ENCODE measurements at regions not wholly inside any gene's neighbourhood (a gene's known extent, or its start where the extent isn't known, plus 50 kb on each side); places are given as distances from the start of the nearest gene placed in this dataset.

DNA sequence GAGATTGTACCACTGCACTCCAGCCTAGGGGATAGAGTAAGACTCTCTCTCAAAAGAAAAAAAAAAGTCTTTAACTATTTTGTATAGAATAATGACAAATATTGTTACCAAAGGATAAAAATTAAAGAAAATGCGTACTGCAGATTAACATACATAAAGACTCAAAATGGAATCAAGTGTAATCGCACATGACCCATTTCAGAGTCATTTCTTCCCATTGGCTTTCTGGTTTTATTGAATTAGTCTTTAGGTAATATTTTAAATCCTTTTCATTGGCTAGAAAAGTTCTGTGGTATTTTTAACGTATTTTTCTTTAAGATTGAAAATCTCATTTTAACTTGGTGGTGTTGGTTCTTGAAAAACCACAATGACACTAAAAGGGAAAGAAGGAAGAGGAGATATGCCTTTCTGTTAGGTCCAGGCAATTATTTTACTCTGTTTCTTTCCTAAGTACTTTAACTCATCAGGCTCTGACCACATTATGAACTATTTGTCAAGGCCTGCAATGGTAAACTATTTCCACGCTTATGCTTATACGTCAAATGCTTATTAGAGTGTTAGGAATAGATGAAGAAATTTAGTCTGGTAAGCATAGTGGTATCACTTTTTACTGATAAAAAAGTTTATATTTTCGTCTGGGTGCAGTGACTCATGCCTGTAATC lies 52.3 kb downstream of the PLEKHG1 start:
- DNase-seq (ENCODE audit: low spot score): no peak

DNA sequence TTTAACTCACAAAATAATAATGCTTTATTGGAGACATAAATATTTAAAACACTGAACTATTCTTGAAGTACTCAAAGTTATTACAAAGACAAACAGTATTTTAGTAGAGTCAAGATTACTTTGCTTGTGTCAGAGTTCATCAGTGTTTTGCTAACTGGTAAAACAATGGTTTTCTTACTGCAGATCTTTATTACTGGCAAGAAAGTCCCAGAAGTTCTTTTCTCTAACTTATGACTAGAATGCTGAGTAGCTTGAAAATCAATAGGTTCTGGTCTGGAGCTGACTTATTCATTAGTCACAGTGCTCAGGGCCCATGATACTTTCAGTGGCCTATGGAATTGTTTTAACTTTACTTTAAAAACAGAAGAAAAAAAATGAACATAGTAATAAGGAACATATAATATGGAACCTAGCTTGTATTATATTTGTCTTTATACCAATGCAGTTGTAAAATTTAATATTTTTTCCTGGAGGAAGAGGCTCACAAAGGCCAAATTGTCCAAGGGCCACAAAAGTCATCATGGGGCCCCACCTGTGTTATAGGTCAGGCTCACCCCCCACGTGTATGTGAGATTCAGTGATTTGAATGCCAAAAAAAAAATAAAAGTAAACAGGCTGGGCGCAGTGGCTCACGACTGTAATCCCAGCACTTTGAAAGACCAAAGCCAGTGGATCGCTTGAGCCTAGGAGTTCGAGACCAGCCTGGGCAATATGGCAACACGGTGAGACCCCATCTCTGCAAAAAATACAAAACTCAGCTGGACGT lies 53.3 kb downstream of the PLEKHG1 start:
- DNase-seq (ENCODE audit: low spot score): peak; percentile 48

DNA sequence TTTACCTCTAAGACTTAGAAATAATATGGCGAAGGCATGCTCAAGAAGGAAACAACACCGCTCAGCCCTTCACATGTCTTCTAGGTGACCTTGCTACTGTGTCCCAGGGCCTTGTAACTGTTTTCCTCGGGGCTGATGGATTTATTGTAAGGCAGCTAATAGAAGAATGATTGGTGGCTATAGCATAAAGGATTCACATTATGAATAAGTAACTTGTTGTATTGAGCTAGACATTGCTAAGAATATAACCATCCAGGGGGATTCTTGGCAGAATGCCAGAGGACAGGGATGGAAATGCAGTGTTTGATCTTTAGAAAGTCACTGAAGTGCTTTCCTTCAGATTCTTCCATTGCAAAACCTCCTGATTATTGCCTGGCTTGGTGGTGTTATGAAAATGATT lies 54.9 kb downstream of the PLEKHG1 start:
- DNase-seq (ENCODE audit: low spot score): no peak

DNA sequence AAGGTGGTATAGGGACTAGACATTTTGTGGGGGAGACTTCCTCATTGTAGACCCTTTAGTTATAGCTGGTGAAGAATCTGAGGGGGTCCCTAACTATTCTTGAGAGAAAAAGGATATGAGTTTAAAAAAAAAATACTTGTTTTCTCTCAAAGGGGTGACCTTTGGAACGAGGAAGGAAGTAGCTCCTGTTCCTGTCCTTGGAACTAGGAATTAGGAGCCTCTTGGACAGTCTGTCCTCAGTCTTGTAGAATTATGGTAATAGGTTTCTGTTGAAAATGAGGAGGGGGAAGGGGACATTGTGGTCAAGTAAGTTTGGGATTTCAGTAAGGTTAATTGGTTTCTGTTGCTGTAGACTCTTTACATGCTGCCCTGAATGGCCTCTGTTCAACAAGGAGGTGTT lies 56.5 kb downstream of the PLEKHG1 start:
- no peak for DNase-seq (ENCODE audit: low spot score)

DNA sequence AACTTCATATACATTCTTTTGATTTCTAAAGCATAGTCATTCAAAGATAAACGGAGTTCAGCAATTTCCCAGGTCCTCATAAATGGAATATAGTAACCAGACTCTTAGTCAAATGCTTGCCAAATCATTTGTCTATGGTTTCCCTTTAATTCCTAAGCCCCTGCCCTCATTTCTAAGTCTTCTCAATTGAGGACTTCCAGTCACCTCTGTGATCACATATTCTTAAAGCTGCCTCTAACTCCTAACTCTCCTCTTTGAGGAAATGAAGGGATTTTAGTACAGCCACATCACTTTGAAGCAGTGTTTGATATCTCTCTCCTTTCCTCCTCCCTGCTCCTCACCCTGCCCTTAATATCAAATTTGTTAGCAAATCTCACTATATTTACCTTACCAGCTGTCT lies 58.7 kb downstream of the PLEKHG1 start:
- no peak for DNase-seq (ENCODE audit: low spot score)

GRCh38 chr6:150659046-150659763 lies 59.5 kb downstream of the PLEKHG1 start:
- DNase-seq (ENCODE audit: low spot score): no peak

GRCh38 chr6:150661216-150662007 lies 61.7 kb downstream of the PLEKHG1 start:
- DNase-seq (ENCODE audit: low spot score): no peak

DNA sequence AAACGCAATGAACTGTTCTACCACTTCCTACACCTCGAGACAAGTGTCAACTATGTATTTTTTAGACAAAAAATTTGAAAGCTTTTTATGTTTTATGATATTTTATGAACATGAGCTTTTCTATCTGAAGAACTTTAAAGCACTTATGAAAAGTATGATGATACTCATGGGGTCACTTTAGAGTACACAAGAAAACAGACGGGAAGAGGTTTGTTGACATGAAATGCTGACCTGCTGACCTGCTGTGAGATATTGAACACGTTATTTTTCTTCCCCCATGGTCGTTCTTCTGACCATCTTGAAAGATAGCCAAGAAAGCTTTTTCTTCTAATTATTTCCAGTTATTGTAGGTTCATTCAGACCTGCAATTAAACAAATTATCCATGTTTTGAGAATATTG lies 63.1 kb downstream of the PLEKHG1 start:
- DNase-seq (ENCODE audit: low spot score): no peak

DNA sequence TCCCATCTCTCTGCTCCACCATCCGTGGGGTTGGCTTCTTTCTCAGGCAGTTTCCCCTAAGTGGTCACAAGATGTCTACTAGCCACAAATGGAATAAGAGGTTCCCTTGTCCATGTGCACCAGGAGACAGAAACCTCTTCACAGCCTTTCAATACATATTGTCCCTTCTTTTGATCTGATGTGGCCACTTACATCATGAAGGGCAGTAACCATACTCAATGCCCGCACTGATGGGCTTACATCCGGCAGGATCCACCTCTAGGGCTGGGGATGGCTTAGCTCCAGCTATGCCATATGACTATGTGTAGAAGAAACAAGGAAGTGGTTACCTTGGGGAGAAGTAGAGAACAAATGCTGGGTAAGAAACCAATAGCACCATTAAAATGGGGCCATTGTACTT lies 64.4 kb downstream of the PLEKHG1 start:
- DNase-seq (ENCODE audit: low spot score): no peak

GRCh38 chr6:150666071-150666470 lies 66.4 kb downstream of the PLEKHG1 start:
- no peak for DNase-seq (ENCODE audit: low spot score)

DNA sequence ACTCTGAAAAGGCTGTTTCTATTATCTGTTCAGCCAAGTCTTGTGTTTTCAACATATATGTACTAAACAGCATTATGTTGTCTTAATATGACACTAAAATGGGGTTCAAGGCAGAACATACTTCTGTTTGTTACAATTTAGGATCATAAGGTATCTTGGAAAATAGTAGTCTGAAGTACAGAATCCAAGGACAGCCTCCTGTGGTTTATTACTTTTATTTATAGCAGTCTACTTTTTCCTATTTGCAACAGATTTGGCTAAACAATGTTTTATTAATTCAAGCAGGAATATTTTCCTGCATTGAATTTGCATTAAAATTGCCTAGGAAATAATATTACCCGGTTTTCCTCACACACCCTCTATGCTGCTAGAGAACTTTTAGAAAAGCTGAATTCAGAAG lies 67.7 kb downstream of the PLEKHG1 start:
- no peak for DNase-seq (ENCODE audit: low spot score)

GRCh38 chr6:150667977-150668716 lies 68.5 kb downstream of the PLEKHG1 start:
- peak; percentile 90 for DNase-seq (ENCODE audit: low spot score)

DNA sequence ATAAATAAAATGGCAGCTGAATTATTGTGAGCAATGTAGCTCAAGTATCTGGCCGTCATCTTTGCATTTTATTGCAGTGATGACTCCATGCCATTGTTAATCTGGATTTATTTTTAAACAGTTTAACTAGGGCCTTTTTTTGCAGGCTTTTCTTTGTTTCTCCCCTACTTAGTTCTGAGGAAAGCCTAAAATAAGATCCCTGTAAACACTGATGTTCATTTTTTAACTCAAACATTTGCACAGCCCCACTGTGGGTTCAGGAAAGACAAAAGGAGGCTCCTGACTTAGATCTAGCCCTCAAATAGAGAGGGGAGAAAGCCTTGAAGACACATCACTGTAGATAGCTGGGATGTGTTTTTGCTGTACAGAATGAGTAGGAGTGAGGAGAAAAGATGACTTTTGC lies 69.2 kb downstream of the PLEKHG1 start:
- no peak for DNase-seq (ENCODE audit: low spot score)

GRCh38 chr6:150670311-150670710 lies 70.6 kb downstream of the PLEKHG1 start:
- no peak for DNase-seq (ENCODE audit: low spot score)

GRCh38 chr6:150672800-150673199 lies 73.1 kb downstream of the PLEKHG1 start:
- no peak for DNase-seq (ENCODE audit: low spot score)

DNA sequence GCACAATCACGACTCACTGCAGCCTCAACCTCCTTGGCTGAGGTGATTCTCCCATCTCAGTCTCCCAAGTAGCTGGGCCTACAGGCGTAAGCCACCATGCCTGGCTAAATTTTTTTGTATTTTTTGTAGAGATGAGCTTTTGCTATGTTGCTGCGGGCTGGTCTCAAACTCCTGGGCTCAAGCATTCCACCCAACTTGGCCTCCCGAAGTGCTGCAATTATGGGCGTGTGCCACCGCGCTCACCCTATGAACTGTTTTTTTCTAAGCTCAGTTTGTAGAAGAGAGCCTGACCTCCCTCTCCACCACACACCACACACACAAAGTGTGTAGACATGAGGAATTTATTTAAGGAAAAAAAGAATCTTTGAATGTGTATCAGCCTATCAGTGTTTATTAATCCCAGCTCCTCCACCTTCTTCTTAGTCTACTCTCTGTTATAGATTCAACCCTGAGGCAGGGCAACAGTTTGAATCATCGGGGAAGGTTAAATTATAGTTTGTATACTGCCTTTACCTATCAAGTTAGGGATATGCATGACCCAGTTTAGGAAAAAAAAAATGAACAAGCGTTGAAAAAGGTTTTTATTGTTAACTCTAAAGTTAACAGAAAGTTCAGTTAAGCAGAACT lies 74.1 kb downstream of the PLEKHG1 start:
- DNase-seq (ENCODE audit: low spot score): no peak

DNA sequence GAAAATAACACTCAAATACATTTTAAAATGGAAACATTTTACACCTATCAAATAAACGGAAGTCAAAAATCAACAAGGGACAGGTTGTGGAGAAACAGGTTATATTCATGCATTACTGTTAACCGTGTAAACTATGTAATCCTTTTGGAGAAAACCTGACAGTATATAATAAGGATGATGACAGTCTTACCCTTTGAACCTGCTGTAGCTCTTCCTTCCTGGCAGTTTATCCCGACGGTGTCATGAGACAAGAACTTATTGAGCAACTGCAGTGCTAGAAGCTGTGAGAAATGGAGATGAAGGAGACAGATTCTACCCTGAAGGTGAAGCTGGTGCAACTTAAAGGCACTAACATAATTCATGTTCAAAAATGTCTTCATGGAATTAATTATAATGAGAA lies 76.7 kb downstream of the PLEKHG1 start:
- no peak for DNase-seq (ENCODE audit: low spot score)

DNA sequence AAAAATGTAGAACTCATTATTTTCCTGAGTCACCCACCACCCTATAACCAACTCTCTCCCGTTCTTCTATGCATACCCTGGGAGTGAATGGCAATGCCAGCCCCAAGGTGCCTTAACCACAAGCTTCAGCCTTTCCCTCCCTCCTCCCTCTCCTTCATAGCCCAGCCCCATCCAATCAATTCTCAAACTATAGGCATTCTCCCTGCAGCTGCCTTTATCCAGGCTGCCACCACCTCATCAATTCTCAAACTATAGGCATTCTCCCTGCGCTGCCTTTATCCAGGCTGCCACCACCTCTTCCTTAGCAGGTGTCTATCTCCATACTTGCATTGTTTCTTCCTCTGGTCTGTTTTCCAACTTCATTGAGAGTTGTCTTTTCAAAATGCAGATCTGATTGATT lies 77.1 kb downstream of the PLEKHG1 start:
- DNase-seq (ENCODE audit: low spot score): no peak

DNA sequence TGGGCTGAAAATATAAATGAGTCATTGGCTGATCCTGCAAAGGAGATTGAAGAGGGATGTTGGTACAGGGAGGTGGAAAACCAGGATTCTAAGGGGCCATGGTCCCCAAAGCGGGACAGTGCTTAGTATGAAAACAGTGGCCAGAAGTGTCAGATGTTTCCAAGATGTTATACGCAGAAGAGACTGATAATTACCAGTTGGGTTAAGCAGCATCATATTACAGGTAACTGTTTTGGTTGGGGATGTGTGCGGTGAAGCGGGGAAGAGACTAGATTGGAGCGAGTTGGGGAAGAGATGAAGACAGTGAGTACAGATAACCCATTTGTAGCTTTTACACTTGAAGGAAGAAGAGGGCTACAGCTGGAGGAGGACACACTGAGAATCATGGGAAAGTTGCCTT lies 80.8 kb downstream of the PLEKHG1 start:
- no peak for DNase-seq (ENCODE audit: low spot score)

- DNase-seq (ENCODE audit: low spot score): no peak
These were observed 82.1 kb downstream of the PLEKHG1 start for GRCh38 chr6:150681578-150682395.

Data from kidney capillary endothelial cell (primary cell).